OCI-LY7 (cell line): ENCODE measurements at regions not wholly inside any gene's neighbourhood (a gene's known extent, or its start where the extent isn't known, plus 50 kb on each side); places are given as distances from the start of the nearest gene placed in this dataset.

Experiments
- EZH2phosphoT487 ChIP-seq: fragments of 200-600 bp; sonication (generic); IDR thresholded peaks from 2 replicates; pipeline ENCODE4 v1.6.1; 2018; ENCODE audit warnings: low read depth, borderline replicate concordance, mild to moderate bottlenecking, mixed run types, antibody characterized with exemption, low read length, moderate library complexity, mixed read lengths
- TF ChIP-seq, protein P1 (sequence below): fragments of 200-600 bp; sonication (generic); conservative IDR thresholded peaks from 2 replicates; pipeline ENCODE4 v1.5.1; 2014; ENCODE audit warnings: mild to moderate bottlenecking, antibody characterized with exemption, low read length, moderate library complexity, mixed read lengths

DNA sequence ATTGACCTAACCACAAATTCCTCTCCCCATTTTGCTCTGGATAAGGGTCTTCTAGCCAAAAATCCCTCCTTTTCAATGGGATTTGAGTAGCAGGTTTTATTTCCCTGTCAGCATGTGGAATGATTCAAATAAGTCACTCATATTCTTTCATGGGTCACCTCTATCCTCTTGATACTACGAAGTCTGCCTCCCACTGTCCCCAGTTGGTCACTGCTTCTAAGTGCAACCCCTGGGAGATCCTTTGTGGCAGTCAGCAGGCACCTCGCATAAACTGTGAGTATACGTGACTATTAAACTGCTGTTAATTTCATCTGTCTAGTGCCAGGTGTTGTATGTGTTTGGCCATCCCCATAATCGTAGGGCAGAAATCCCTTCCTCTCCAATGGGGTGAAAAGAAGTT lies 1667.9 kb upstream of the PCDH7 start:
- TF ChIP-seq, protein P1, sequence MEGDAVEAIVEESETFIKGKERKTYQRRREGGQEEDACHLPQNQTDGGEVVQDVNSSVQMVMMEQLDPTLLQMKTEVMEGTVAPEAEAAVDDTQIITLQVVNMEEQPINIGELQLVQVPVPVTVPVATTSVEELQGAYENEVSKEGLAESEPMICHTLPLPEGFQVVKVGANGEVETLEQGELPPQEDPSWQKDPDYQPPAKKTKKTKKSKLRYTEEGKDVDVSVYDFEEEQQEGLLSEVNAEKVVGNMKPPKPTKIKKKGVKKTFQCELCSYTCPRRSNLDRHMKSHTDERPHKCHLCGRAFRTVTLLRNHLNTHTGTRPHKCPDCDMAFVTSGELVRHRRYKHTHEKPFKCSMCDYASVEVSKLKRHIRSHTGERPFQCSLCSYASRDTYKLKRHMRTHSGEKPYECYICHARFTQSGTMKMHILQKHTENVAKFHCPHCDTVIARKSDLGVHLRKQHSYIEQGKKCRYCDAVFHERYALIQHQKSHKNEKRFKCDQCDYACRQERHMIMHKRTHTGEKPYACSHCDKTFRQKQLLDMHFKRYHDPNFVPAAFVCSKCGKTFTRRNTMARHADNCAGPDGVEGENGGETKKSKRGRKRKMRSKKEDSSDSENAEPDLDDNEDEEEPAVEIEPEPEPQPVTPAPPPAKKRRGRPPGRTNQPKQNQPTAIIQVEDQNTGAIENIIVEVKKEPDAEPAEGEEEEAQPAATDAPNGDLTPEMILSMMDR, result no peak
- no peak for TF ChIP-seq EZH2phosphoT487
